MM.1S (cell line): ENCODE measurements at regions not wholly inside any gene's neighbourhood (a gene's known extent, or its start where the extent isn't known, plus 50 kb on each side); places are given as distances from the start of the nearest gene placed in this dataset.

ENCODE experiments used
- EZH2 ChIP-seq: fragments of 300-600 bp; sonication (generic); optimal IDR thresholded peaks from 2 replicates; pipeline ENCODE3; 2017; ENCODE audit warnings: low read depth, mild to moderate bottlenecking, antibody characterized with exemption, low read length, mixed read lengths
- EZH2phosphoT487 ChIP-seq: fragments of 300-600 bp; sonication (generic); IDR thresholded peaks from 2 replicates; pipeline ENCODE4 v1.6.1; 2018; ENCODE audit warnings: antibody characterized with exemption, low read length
- TF ChIP-seq, protein P1 (sequence below): fragments of 300-600 bp; sonication (generic); IDR thresholded peaks from 2 replicates; pipeline ENCODE4 v1.5.1; 2016; ENCODE audit warnings: antibody characterized with exemption, low read length, mixed read lengths

DNA sequence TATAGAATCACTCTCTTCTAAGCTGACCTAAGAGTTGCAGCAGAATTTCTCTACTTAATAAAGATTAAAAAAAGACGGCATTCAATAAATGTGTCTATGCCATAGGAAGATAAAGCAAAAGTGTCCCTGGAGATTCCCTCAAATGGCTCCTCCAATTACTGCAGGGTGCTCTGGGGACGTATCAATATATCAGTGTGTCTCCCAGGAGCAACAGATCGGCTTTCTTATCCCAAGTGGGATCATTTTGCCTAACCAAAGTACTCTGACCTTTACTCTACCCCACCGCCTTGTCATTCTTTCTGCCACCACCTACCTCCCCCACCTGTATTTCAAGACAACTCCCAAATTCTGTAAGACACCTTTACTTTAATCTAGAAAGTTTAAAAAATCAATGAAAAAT is 202.0 kb upstream of the SEMA3C start:
- TF ChIP-seq, protein P1, sequence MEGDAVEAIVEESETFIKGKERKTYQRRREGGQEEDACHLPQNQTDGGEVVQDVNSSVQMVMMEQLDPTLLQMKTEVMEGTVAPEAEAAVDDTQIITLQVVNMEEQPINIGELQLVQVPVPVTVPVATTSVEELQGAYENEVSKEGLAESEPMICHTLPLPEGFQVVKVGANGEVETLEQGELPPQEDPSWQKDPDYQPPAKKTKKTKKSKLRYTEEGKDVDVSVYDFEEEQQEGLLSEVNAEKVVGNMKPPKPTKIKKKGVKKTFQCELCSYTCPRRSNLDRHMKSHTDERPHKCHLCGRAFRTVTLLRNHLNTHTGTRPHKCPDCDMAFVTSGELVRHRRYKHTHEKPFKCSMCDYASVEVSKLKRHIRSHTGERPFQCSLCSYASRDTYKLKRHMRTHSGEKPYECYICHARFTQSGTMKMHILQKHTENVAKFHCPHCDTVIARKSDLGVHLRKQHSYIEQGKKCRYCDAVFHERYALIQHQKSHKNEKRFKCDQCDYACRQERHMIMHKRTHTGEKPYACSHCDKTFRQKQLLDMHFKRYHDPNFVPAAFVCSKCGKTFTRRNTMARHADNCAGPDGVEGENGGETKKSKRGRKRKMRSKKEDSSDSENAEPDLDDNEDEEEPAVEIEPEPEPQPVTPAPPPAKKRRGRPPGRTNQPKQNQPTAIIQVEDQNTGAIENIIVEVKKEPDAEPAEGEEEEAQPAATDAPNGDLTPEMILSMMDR: no peak
- TF ChIP-seq EZH2phosphoT487 (no peak), EZH2 (no peak)
